ENCODE measurements at regions not wholly inside any gene's neighbourhood (a gene's known extent, or its start where the extent isn't known, plus 50 kb on each side); places are given as distances from the start of the nearest gene placed in this dataset.

DNA sequence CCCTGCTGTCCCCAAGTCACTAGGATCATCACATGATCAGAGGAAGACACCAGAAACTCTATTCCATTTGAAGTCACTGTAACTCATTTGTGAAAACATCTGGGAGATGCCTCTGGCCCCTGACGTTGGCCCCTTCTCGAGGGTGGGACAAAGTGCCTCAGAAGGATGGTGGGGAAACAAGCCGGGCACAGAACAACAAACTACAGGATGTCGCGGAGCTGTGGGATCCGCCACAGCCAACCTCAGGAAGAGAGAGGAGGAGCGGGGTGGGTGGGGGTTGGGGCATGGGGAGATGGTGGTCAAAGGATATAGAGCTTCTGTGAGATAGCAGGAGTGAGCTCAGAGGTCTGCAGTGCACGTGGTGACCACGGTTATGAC, 265.6 kb upstream of the TCERG1L start:
- no peaks in the 10 kb centered on the region for H3K4me1 ChIP-seq (ENCODE audit: insufficient read depth)
- H3K79me2 ChIP-seq, result no peaks in the 10 kb centered on the region
- H3K9me2 ChIP-seq (replicated peaks; ENCODE audit: insufficient read depth), result no peaks in the 10 kb centered on the region
- H3K4me2 ChIP-seq, result no peak overlapping the region
- H3K27me3 ChIP-seq, result no peaks in the 10 kb centered on the region
- no peak overlapping the region for H3K27ac ChIP-seq
- H3K4me3 ChIP-seq, result no peak overlapping the region
- 72% methylated on average over 7 of the region's 9 CpGs for WGBS (ENCODE audit: low lambda C conversion rate, missing lambda C conversion rate)
- H3K36me3 ChIP-seq (replicated peaks; ENCODE audit: insufficient read depth, low read depth), result no peaks in the 10 kb centered on the region
- H3K9me3 ChIP-seq (ENCODE audit: low read depth), result no peaks in the 10 kb centered on the region
- H2AFZ ChIP-seq, result no peak overlapping the region
- TF ChIP-seq EZH2 (IDR thresholded peaks at IDR 0.05; ENCODE audit: borderline replicate concordance) (no peak), EZH2phosphoT487 (IDR thresholded peaks at IDR 0.05; ENCODE audit: low read depth, severe bottlenecking, unreplicated experiment) (no peak)
- DNase-seq (ENCODE audit: low spot score), result no peak
- H4K20me1 ChIP-seq (ENCODE audit: insufficient read depth, poor library complexity, severe bottlenecking), result no peaks in the 10 kb centered on the region

DNA sequence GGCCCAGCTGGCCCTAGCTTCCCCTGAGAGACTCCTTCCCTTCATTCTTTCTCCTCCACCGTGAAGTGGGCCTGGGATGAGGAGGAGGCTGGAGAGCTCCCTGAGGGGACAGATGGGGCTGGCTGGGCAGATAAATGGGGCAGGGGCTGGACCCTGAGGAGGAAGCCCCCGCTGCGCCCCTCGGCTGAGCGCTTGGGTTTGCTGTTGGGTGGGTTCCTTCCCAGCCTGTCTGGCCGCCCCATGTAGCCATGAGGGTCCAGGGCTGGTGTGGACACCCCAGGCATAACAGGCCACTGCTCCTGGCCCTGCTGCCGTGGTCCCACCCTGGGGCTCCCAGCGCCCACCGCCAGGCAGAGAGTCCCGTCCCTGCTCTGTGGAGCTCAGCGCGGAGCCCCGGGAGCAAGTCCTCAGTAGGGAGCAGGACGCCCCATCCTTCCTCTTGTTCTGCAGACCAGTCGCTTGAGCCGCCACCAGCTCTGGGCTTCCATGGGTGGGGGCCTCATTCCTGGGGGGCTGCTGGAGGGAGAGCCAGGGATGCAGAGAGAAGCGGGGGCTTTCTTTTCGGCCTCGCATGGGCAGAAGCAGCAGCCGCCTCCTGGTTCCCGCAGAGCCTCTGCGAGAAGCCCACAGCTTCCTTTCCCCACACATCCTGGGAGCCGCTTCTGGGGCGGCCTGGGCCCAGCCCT, 266.4 kb upstream of the TCERG1L start:
- Histone ChIP-seq H3K79me2 (no peaks in the 10 kb centered on the region), H3K4me2 (no peak overlapping the region), H3K4me3 (no peak overlapping the region), H3K27ac (no peak overlapping the region), H2AFZ (no peak overlapping the region), H3K36me3 (replicated peaks; ENCODE audit: insufficient read depth, low read depth) (no peaks in the 10 kb centered on the region), H4K20me1 (ENCODE audit: insufficient read depth, poor library complexity, severe bottlenecking) (no peaks in the 10 kb centered on the region), H3K27me3 (no peaks in the 10 kb centered on the region), H3K9me2 (replicated peaks; ENCODE audit: insufficient read depth) (no peaks in the 10 kb centered on the region), H3K4me1 (ENCODE audit: insufficient read depth) (no peaks in the 10 kb centered on the region), H3K9me3 (ENCODE audit: low read depth) (no peaks in the 10 kb centered on the region)
- WGBS (ENCODE audit: low lambda C conversion rate, missing lambda C conversion rate), result 92% methylated on average over 22 of the region's 24 CpGs
- TF ChIP-seq, protein P1, sequence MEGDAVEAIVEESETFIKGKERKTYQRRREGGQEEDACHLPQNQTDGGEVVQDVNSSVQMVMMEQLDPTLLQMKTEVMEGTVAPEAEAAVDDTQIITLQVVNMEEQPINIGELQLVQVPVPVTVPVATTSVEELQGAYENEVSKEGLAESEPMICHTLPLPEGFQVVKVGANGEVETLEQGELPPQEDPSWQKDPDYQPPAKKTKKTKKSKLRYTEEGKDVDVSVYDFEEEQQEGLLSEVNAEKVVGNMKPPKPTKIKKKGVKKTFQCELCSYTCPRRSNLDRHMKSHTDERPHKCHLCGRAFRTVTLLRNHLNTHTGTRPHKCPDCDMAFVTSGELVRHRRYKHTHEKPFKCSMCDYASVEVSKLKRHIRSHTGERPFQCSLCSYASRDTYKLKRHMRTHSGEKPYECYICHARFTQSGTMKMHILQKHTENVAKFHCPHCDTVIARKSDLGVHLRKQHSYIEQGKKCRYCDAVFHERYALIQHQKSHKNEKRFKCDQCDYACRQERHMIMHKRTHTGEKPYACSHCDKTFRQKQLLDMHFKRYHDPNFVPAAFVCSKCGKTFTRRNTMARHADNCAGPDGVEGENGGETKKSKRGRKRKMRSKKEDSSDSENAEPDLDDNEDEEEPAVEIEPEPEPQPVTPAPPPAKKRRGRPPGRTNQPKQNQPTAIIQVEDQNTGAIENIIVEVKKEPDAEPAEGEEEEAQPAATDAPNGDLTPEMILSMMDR (IDR thresholded peaks at IDR 0.05; ENCODE audit: poor library complexity), result no peak
- no peak for TF ChIP-seq EZH2 (IDR thresholded peaks at IDR 0.05; ENCODE audit: borderline replicate concordance)
- TF ChIP-seq EZH2phosphoT487 (IDR thresholded peaks at IDR 0.05; ENCODE audit: low read depth, severe bottlenecking, unreplicated experiment), result no peak
- DNase-seq (ENCODE audit: low spot score), result no peak

DNA sequence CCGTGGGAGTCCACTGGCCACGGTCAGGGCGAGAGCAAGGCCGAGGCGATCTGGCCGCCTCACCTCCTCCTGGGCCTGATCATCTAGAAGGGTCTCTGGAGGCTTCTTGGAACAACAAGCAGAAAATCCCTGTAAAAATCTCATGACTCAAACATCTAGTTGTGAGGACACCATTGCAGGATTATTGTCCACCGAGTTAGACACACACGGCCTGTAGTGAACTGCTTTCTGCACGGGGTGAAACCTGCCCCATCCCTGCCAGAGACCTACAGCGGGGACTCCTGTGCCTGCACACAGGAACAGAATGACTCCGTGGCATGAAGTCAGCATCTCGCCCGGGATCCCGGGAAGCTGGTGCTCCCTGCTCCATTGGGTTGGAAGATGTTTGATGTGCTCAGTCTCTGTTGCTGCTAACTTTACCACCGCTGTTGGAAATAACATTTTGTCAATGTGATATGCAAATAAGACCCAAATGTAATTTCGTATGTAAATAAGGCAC, 267.0 kb upstream of the TCERG1L start:
- Histone ChIP-seq H3K79me2 (no peaks in the 10 kb centered on the region), H2AFZ (no peak overlapping the region), H3K27me3 (no peaks in the 10 kb centered on the region), H3K36me3 (replicated peaks; ENCODE audit: insufficient read depth, low read depth) (no peaks in the 10 kb centered on the region), H3K9me3 (ENCODE audit: low read depth) (no peaks in the 10 kb centered on the region), H3K27ac (no peak overlapping the region), H3K4me3 (no peak overlapping the region), H3K9me2 (replicated peaks; ENCODE audit: insufficient read depth) (no peaks in the 10 kb centered on the region), H3K4me1 (ENCODE audit: insufficient read depth) (no peaks in the 10 kb centered on the region), H3K4me2 (no peak overlapping the region), H4K20me1 (ENCODE audit: insufficient read depth, poor library complexity, severe bottlenecking) (no peaks in the 10 kb centered on the region)
- no peak for DNase-seq (ENCODE audit: low spot score)
- 92% methylated on average over 16 of the region's 16 CpGs for WGBS (ENCODE audit: low lambda C conversion rate, missing lambda C conversion rate)
- TF ChIP-seq EZH2 (IDR thresholded peaks at IDR 0.05; ENCODE audit: borderline replicate concordance) (no peak), EZH2phosphoT487 (IDR thresholded peaks at IDR 0.05; ENCODE audit: low read depth, severe bottlenecking, unreplicated experiment) (no peak)
- TF ChIP-seq, protein P1 (IDR thresholded peaks at IDR 0.05; ENCODE audit: poor library complexity), result no peak

DNA sequence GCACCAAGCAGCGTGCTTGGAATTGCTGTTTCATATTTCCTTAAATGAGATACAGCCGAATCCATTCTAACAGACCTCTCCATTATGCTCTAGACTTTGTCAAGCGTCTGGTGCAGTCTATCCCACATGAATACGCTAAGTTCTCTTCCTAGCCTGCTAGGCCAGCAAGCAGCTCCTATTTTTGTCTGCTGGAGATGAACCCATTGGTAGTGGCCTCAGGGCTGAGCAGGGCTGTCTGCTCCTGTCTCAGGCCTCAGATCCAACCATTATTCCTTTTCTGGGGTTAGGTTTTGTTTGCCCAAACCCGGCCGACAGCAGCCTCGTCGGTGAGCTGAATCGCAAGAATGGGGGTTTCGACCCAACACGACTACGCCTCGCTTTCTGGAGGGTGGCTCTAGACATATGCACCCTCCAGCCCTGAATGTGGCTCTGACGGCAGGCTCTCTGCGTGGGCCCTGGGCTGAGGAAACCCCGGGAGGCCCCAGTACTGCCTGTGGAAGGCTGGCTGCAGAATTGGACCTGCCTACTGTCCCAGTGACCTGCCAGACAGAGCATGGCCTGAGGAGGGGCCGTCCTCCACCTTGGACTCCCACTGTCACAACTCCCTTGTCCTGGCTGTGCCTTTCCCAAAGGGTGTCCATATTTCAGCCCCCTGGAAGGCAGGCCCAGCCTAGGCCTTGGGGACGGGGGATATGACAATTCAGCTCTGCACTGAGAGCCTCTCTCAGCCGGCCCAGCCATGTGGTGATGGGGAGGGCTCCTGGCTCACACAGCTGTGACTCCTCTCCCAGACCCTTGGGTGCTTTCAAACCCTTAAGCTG, 267.9 kb upstream of the TCERG1L start:
- Histone ChIP-seq H3K79me2 (no peaks in the 10 kb centered on the region), H2AFZ (no peak overlapping the region), H4K20me1 (ENCODE audit: insufficient read depth, poor library complexity, severe bottlenecking) (no peaks in the 10 kb centered on the region), H3K27ac (no peak overlapping the region), H3K9me3 (ENCODE audit: low read depth) (no peaks in the 10 kb centered on the region), H3K36me3 (replicated peaks; ENCODE audit: insufficient read depth, low read depth) (no peaks in the 10 kb centered on the region), H3K4me2 (no peak overlapping the region), H3K9me2 (replicated peaks; ENCODE audit: insufficient read depth) (no peaks in the 10 kb centered on the region), H3K27me3 (no peaks in the 10 kb centered on the region), H3K4me3 (no peak overlapping the region), H3K4me1 (ENCODE audit: insufficient read depth) (no peaks in the 10 kb centered on the region)
- WGBS (ENCODE audit: low lambda C conversion rate, missing lambda C conversion rate), result 87% methylated on average over 19 of the region's 19 CpGs
- DNase-seq (ENCODE audit: low spot score), result no peak
- TF ChIP-seq EZH2phosphoT487 (IDR thresholded peaks at IDR 0.05; ENCODE audit: low read depth, severe bottlenecking, unreplicated experiment) (no peak), EZH2 (IDR thresholded peaks at IDR 0.05; ENCODE audit: borderline replicate concordance) (no peak)
- TF ChIP-seq, protein P1 (IDR thresholded peaks at IDR 0.05; ENCODE audit: poor library complexity), result no peak
